Chondrocyte (in vitro differentiated cells): ENCODE measurements at regions not wholly inside any gene's neighbourhood (a gene's known extent, or its start where the extent isn't known, plus 50 kb on each side); places are given as distances from the start of the nearest gene placed in this dataset.

Experiments
- DNase-seq: peaks from one replicate; pipeline ENCODE4 v3.0.0; 2021; ENCODE audit warnings: mixed read lengths, low spot score
- H3K27ac Mint-ChIP-seq: one replicate; pipeline ENCODE4 v1.8.0; 2021; ENCODE audit warnings: mild to moderate bottlenecking, moderate library complexity, mixed read lengths; ENCODE audit not compliant: unreplicated experiment
- H3K27me3 Mint-ChIP-seq: 2 replicates; pipeline ENCODE4 v1.8.0; 2021; ENCODE audit warnings: low read depth, mixed read lengths
- H3K36me3 Mint-ChIP-seq: 2 replicates; pipeline ENCODE4 v1.8.0; 2021; ENCODE audit warnings: low read depth, mixed read lengths
- H3K4me1 Mint-ChIP-seq: 2 replicates; pipeline ENCODE4 v1.8.0; 2021; ENCODE audit warnings: low read depth, mild to moderate bottlenecking, mixed read lengths
- H3K4me3 Mint-ChIP-seq: one replicate; pipeline ENCODE4 v1.8.0; 2021; ENCODE audit warnings: mild to moderate bottlenecking, moderate library complexity, mixed read lengths; ENCODE audit not compliant: unreplicated experiment
- H3K9me3 Mint-ChIP-seq: 2 replicates; pipeline ENCODE4 v1.8.0; 2021; ENCODE audit warnings: low read depth, mixed read lengths
- CTCF ChIP-seq: fragments of 200-600 bp; sonication (generic); IDR thresholded peaks from 2 replicates; pipeline ENCODE4 v1.5.0; 2021; ENCODE audit warnings: antibody characterized with exemption, mild to moderate bottlenecking, moderate library complexity

- no peak overlapping the region for H3K4me3 Mint-ChIP-seq
- no peaks in the 10 kb centered on the region for H3K9me3 Mint-ChIP-seq
- no peak for TF ChIP-seq CTCF
- no peak for DNase-seq
- H3K4me1 Mint-ChIP-seq = peaks cover 5% of the 10 kb centered on the region
- peaks cover 39% of the 10 kb centered on the region for H3K27me3 Mint-ChIP-seq
- no peak overlapping the region for H3K27ac Mint-ChIP-seq
- H3K36me3 Mint-ChIP-seq = no peaks in the 10 kb centered on the region
These were observed 102.8 kb upstream of the MAP2 start for GRCh38 chr2:209321076-209321475.

DNA sequence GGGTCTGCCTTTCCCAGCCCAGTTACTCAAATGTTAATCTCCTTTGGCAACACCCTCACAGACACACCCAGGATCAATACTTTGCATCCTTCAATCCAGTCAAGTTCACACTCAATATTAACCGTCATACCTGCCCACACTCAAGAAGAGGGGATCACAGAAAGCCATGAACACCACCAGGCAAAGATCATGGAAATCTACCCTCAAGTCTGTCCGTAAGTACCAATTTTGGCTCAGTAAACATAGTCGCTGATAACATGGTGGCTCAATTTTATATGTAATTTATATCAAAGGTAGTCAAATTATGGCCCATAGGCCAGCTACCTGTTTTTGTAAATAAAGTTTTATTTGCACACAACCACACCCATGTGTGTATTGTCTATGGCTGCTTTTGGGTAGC lies 102.3 kb upstream of the MAP2 start:
- Mint-ChIP-seq H3K27me3 (peaks cover 35% of the 10 kb centered on the region), H3K36me3 (no peaks in the 10 kb centered on the region), H3K4me3 (no peak overlapping the region), H3K27ac (no peak overlapping the region), H3K9me3 (no peaks in the 10 kb centered on the region), H3K4me1 (peaks cover 5% of the 10 kb centered on the region)
- DNase-seq = no peak
- TF ChIP-seq CTCF = no peak

DNA sequence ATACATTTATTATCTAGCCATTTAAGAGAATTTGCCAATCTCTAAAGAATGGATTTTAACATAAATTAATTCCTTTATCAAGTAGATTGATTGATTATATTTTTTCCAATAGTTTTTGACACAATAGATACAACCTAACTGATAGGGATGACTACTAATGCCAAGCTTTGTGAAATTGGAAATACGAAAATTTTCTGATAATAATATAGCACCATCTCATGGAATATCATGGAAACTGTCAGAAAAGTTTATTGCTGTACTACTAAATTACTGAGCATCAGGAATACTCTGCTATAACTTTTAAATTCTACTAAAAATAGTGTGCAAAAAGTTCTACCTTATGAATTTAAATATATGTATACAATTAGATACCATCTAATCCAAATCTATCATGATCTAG lies 101.8 kb upstream of the MAP2 start:
- H3K36me3 Mint-ChIP-seq = no peaks in the 10 kb centered on the region
- no peak overlapping the region for H3K27ac Mint-ChIP-seq
- peaks cover 34% of the 10 kb centered on the region for H3K27me3 Mint-ChIP-seq
- TF ChIP-seq CTCF = peak; percentile 68
- H3K9me3 Mint-ChIP-seq = no peaks in the 10 kb centered on the region
- DNase-seq = no peak
- peaks cover 5% of the 10 kb centered on the region for H3K4me1 Mint-ChIP-seq
- no peak overlapping the region for H3K4me3 Mint-ChIP-seq

DNA sequence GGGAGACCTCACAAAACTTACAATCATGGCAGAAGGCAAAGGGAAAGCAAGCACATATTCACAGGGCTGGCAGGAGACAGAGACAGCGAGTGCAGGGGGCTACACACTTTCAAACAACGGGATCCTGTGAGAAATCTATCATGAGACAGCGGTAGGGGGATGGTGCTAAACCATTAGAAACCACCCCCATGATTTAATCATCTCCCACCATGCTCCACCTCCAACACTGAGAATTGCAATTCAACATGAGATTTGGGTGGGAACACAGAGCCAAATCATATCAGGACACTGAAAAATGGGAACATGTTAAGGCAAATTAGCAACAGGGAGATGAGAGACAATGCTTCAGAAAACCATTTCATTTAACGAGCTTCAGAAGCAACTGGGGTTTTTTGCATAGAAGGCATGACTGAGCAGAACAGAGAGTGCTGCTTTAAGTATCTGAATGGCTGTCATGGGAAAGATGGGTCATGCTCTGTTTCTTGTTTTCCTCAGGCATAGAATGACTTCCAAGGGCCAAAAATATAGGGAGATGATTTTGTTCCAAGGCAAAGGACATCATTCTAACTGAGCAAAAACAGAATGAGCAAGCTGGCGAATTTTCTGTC lies 100.8 kb upstream of the MAP2 start:
- no peaks in the 10 kb centered on the region for H3K9me3 Mint-ChIP-seq
- no peak for TF ChIP-seq CTCF
- no peak for DNase-seq
- H3K27me3 Mint-ChIP-seq = peaks cover 25% of the 10 kb centered on the region
- no peaks in the 10 kb centered on the region for H3K36me3 Mint-ChIP-seq
- H3K4me3 Mint-ChIP-seq = no peak overlapping the region
- no peak overlapping the region for H3K27ac Mint-ChIP-seq
- H3K4me1 Mint-ChIP-seq = peaks cover 5% of the 10 kb centered on the region

- Mint-ChIP-seq H3K27me3 (peaks cover 22% of the 10 kb centered on the region), H3K27ac (no peak overlapping the region), H3K4me3 (no peak overlapping the region), H3K36me3 (no peaks in the 10 kb centered on the region), H3K4me1 (peaks cover 5% of the 10 kb centered on the region), H3K9me3 (no peaks in the 10 kb centered on the region)
- no peak for TF ChIP-seq CTCF
- no peak for DNase-seq
These were observed 100.1 kb upstream of the MAP2 start for GRCh38 chr2:209323738-209324137.
